SK-MEL-5 (cell line): ENCODE measurements at regions not wholly inside any gene's neighbourhood (a gene's known extent, or its start where the extent isn't known, plus 50 kb on each side); places are given as distances from the start of the nearest gene placed in this dataset.
"Not testable (repeated sequence)": the region's sequence is repeated elsewhere in the genome, so short reads cannot be mapped to it uniquely, and the experiment has no call there.

Source experiments
- DNase-seq: peaks from one replicate; pipeline ENCODE4 v3.0.0-alpha.2; 2016; ENCODE audit warnings: low read depth, low spot score
- in situ Hi-C: cut with HindIII; loops from 2 replicates; pipeline ENCODE4 v1.10.0; 2016; ENCODE audit warnings: low sequenced_read_pairs, high pct_unique_total_duplicates, low pct_unique_long_range_greater_than_20kb

DNA sequence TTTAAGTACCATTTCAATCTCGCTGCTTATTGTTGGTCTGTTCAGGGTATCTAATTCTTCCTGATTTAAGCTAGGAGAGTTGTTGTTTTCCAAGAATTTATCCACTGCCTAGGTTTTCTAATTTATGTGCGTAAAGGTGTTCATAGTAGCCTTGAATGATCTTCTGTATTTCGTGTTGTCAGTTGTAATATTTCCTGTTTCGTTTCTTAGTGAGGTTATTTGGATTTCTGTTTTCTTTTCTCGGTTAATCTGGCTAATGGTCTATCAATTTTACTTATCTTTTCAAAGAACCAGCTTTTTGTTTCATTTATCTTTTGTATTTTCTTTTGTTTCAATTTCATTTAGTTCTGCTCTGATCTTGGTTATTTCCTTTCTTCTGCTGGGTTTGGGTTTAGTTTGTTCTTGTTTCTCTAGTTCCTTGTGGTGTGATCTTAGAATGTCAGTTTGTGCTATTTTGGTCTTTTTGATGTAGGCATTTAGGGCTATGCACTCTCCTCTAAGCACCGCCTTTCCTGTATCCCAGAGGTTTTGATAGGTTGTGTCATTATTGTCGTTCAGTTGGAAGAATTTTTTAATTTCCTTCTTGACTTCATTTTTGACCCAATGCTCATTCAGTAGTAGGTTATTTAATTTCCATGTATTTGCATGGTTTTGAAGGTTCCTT lies 92.5 kb upstream of the CSRP2 start:
- in situ Hi-C loops, DNase-seq: not testable (repeated sequence)

DNA sequence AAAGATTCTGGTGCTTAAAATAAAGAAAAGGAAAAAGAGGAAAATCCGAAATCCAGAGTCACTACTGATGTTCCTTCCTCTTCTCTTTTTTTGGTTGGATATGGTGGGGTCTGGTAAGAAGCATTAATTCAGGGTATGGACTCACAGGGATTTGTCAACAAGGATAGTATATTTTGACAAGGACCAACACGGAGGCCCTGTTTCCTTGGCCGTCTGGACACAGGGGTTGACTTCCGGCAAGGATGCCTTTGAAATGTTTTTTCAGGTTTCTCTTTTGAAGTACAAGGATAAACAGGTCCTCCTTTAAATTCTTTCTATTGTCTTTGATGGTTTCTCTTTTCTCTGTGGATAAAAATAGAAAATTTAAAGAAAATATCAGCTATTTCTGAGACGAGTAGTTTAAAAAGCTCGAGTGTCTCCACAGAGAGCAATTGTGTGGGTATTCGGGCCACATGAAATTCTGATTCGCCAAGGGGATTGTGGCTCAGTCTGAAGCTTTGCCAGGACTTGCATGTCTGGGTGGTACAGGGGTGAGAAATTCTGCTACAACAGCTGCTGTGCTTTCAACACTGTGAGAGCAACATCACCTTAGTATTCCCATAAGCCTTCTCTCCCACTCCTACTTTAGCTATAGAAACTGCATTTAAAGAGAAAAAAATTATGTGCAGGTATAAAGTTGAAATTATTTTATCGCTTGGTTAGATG lies 88.5 kb upstream of the CSRP2 start:
- DNase-seq, result no peak
- in situ Hi-C loops, result no loop called here

DNA sequence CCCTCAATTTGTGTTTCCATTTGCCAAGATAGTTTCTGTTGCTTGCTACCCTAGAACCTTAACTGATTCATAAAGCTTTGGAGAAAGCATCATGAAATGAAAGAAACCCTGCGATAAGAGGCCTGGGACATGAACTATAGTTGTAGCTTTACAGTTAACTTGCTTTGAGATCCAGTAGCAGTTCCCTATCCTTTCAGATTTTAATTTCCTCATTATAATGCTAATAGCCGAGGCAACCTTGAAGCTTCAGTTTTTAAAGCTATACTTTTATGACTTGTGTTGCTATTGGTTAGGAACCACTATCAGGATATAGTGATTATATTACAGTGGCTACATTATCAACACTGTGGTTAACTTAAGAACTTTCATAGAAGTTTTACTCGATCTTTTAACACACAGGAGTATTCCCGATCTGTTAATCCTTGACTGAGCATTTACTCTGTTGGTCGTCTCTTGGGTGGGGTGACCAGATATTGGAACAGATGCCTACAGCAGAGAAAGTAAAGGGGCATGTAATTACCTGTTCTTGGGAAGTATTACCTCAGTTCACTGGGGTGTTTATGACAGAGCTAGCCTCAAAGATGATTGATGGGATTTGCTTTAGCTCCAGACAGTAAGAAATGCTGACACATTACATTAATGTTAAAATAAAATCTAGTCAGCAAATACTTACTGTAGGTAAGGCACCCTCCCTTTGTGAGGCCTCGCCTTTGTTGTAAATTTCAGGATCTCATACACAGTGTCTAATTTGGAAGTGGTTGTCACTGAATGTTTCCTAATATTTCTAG lies 86.2 kb upstream of the CSRP2 start:
- in situ Hi-C loops, result no loop called here
- no peak for DNase-seq

DNA sequence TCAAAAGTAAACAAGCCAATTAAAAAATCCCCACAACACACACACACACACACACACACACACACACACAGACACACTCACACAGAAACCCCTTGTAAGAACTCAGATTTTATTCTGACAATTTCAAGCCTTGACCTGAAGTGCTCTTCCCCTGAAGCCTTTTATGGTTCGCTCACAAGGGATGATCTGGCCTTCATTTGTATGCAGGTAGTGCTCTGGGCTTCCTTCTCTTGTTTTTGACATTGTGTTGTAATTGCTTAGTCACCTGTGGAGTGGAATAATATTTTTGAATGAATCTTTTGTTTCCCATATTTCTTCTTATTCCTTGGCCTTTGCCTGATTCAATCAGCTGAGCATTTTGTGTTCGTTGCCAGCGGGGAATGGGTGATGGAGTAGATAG lies 83.3 kb upstream of the CSRP2 start:
- in situ Hi-C loops, result no loop called here
- no peak for DNase-seq

DNA sequence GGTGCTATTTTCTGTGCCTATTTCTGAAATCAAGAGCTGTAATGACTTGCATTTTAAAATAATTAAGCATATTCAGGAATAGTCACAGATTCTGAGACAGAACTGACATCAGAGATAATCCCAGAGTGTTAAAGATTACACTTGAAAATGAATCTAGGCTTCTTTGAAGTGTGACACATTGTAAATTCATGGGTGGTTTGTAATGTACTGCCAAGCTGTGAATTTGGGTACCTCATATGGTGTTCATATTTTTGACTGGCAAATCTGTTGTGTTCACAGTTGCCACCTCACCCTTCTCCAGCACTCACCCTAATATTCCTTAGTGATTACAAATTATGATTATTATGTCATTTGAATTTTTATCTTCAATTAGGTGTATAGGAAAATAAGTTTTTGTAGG lies 78.5 kb upstream of the CSRP2 start:
- no peak for DNase-seq
- in situ Hi-C loops, result no loop called here

- peak; percentile 36 for DNase-seq
- in situ Hi-C loops, result no loop called here
Observed at GRCh38 chr12:76952995-76953394, 74.2 kb upstream of the CSRP2 start.

- in situ Hi-C loops, result no loop called here
- no peak for DNase-seq
Observed at GRCh38 chr12:76948879-76949278, 70.1 kb upstream of the CSRP2 start.

DNA sequence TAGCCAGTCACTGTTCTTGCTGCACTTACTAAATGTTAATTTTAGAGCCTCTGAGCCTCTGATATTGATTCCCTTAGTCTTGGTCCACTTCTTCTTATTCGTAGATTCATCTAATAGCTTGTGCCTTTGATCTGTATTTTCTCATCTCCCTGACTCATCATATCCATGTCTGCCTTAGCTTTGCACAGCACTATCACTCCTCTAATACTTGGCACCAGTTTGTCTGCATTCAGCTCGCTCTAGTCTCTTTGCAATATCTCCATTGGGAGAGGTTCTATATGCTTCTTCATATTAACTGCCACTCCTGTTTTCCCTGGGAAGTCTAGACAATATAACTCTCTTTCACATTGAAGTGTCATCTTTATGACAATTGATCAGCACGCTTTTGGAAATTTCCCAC lies 68.5 kb upstream of the CSRP2 start:
- no peak for DNase-seq
- in situ Hi-C loops, result no loop called here

DNA sequence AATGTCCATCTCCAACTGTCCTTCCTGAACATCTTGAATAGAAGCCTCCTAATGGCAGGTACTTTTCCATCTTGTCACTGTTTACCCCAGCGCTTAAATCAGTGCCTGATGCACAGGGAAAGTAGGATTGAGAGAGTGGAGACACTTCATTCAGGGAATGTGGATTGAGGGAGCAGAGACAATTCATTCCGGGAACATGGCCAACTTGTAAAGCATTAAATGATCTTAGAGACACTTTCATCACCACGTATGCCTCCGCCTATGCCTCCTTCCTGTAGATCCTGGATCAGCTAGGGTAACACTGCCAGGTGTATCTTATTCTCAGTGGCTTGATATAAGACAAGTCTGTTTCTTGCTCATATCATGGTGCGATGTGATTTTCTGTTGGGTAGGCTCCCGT lies 67.6 kb upstream of the CSRP2 start:
- DNase-seq, result no peak
- in situ Hi-C loops, result no loop called here

- in situ Hi-C loops, result no loop called here
- DNase-seq, result no peak
Observed at GRCh38 chr12:76945867-76946266, 67.0 kb upstream of the CSRP2 start.

- DNase-seq, result no peak
- in situ Hi-C loops, result no loop called here
Observed at GRCh38 chr12:76944892-76945291, 66.1 kb upstream of the CSRP2 start.

DNA sequence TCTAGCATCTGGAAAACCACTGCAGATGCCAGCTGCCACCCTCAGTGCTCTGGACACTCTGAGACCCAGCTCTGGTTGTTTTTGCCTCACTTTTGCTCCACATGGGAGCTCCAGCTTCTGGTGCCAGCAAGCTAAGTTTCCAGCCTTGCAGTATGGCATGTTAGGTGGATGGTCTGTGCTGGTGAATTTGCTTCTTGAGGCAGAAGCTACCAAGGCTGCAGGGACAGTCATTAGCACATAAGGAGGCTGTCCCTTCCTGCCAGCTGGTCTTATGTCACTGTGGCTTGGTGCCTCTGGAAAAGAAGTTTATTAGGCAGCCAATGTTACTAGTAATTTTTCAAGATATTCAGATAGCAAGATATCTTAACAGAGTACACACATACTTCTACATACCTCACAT lies 64.2 kb upstream of the CSRP2 start:
- no peak for DNase-seq
- in situ Hi-C loops, result no loop called here

- DNase-seq, result peak; percentile 38
- in situ Hi-C loops, result no loop called here
Observed at GRCh38 chr12:76942267-76942666, 63.4 kb upstream of the CSRP2 start.

DNA sequence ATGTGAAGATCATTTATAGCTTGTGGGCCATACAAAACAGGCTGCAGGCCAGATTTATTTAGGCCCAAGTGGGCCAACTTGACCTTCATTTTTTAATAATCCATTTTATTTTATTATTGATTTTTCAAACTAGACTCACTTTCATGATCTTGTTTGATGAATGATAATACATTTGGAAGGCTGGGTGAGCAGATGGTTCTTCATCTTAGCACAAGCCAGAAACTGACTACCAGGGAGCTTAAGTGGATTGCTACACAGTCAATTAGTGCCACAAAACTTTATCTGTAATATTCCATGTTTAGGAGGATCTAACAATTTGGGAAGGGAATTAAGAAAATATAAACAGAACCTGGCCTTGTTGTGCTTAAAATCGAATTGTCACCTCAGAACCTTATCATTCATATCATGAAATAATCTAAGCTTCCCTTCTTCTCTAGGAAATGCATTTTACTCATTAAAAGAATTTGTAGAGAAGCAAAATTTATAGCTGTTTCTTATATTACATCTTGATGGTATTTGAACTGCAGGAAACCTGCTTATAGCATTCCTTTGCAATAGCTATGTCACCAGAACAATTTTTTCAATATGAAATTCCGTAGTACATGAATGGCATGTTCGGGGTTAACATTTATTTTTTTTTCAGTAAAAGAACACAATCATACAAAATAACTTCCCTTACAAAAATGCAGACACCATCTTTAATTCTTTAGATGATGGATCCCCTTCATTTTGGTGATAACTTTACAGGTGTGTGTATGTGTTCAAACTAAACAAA lies 62.0 kb upstream of the CSRP2 start:
- in situ Hi-C loops, result no loop called here
- DNase-seq, result no peak

GRCh38 chr12:76939701-76940100 lies 60.9 kb upstream of the CSRP2 start:
- in situ Hi-C loops, result no loop called here
- DNase-seq, result no peak

DNA sequence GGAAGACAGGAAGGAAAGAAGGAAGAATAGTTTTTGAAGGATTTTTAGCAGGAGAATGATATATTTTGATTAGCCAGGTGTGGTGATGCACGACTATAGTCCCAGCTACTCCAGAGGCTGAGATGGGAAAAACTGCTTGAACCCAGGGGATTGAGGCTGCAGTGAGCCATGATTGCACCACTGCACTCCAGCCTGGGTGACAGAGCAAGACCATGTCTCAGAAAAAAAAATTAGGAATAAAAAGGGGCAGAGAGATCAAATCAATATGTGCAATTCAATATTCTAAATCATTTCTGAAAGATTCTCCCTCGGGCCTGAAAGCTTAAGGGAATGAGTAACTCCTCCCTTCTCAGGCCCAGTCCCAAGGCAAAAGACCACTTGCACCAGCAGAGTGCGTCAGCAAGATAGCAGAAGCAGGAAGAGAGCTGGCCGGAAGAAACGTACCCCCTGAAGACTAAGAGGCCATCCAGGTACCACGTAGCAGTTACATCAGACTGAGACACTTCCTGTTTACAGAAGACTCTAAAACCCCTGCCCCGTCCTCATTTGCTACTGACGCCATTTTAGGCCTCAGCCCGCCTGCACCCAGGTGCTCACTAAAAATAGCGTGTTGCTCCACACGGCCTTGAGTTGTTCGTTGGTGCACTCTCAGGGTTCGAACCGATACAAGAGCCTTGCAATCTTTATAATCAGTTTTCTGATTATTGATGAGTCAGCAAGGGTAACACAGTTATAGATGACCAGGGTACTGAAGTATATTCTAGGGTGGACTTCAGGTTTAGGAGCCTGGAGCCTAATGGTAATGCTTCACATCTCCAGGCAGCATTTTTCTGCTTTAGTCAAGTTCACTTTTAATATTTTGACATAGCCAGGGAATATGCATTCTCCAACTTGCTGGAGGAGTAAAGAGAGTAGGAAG lies 57.7 kb upstream of the CSRP2 start:
- no peak for DNase-seq
- in situ Hi-C loops, result no loop called here

DNA sequence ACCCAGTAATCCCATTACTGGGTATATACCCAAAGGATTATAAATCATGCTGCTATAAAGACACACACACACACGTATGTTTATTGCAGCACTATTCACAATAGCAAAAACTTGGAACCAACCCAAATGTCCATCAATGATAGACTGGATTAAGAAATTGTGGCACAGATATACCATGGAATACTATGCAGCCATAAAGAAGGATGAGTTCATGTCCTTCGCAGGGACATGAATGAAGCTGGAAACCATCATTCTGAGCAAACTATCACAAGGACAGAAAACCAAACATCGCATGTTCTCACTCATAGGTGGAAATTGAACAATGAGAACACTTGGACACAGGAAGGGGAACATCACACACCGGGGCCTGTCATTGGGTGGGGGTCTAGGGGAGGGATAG lies 54.6 kb upstream of the CSRP2 start:
- DNase-seq, in situ Hi-C loops: not testable (repeated sequence)
